Endothelial cell of umbilical vein (primary cell): ENCODE measurements at regions not wholly inside any gene's neighbourhood (a gene's known extent, or its start where the extent isn't known, plus 50 kb on each side); places are given as distances from the start of the nearest gene placed in this dataset.

Experiments used
- CTCF ChIP-seq, 2 donors: IDR thresholded peaks; 1 replicate in 1 of 2; 2 replicates in 1 of 2; pipeline ENCODE4 v1.5.1; 2011; ENCODE audit warnings: low read length in 2 of 2, mild to moderate bottlenecking in 2 of 2, moderate library complexity in 2 of 2, control low read depth in 1 of 2, inconsistent platforms in 1 of 2, low read depth in 1 of 2; ENCODE audit not compliant: insufficient read depth in 1 of 2; ENCODE audit errors: extremely low read depth in 1 of 2
- EZH2 ChIP-seq: IDR thresholded peaks from 2 replicates; pipeline ENCODE4 v1.6.1; 2012; ENCODE audit warnings: borderline replicate concordance, low read depth, mild to moderate bottlenecking, moderate library complexity, low read length, inconsistent platforms; ENCODE audit not compliant: severe bottlenecking
- MAX ChIP-seq: IDR thresholded peaks from 2 replicates; pipeline ENCODE4 v1.6.1; 2011; ENCODE audit not compliant: insufficient read depth, insufficient read length
- MYC ChIP-seq: IDR thresholded peaks from one replicate; pipeline ENCODE4 v1.6.1; 2011; ENCODE audit warnings: mild to moderate bottlenecking, low read depth, low read length
- POLR2AphosphoS5 ChIP-seq: IDR thresholded peaks from 2 replicates; pipeline ENCODE4 v1.6.1; 2012; ENCODE audit warnings: low read depth, mild to moderate bottlenecking, control low read depth, low read length, moderate library complexity; ENCODE audit not compliant: insufficient read depth

GRCh38 chr15:69834267-69834666 lies 263.4 kb downstream of the TLE3 start:
- TF ChIP-seq CTCF (IDR thresholded peaks at IDR 0.05; ENCODE audit: extremely low read depth in 1 of 2, insufficient read depth in 1 of 2, low read depth in 1 of 2, low read length in 2 of 2) = no peak
- TF ChIP-seq EZH2 = no peak
- TF ChIP-seq MYC = no peak
- TF ChIP-seq POLR2AphosphoS5 = no peak
- TF ChIP-seq MAX = no peak
